ENCODE measurements at regions not wholly inside any gene's neighbourhood (a gene's known extent, or its start where the extent isn't known, plus 50 kb on each side); places are given as distances from the start of the nearest gene placed in this dataset.

GRCh38 chrX:39157006-39157405 is 355.7 kb downstream of the MID1IP1 start:
- Histone ChIP-seq H3K14ac (replicated peaks; ENCODE audit: low read depth, low read length) (no peak overlapping the region), H3K27ac (ENCODE audit: insufficient read depth, low read length) (no peak overlapping the region), H3K27me3 (ENCODE audit: control insufficient read depth, insufficient read depth, low read length) (peaks cover 12% of the 10 kb centered on the region), H3K56ac (ENCODE audit: extremely low read depth, insufficient read depth, low read length) (no peak overlapping the region), H3K18ac (ENCODE audit: low read depth, low read length) (no peak overlapping the region), H3K4me3 (ENCODE audit: insufficient read depth, low read depth, low read length) (no peak overlapping the region), H3K9me3 (ENCODE audit: control insufficient read depth, insufficient read depth, low read length) (no peaks in the 10 kb centered on the region), H3K23ac (ENCODE audit: low read depth, low read length) (no peak overlapping the region), H2BK20ac (ENCODE audit: low read depth, low read length) (no peak overlapping the region), H2AK5ac (ENCODE audit: low read depth, low read length) (no peak overlapping the region), H3K9me1 (ENCODE audit: insufficient read depth, low read length) (no peaks in the 10 kb centered on the region), H4K20me1 (ENCODE audit: insufficient read depth, low read length) (no peaks in the 10 kb centered on the region; the same call in 1 of the 2 replicates), H4K91ac (ENCODE audit: insufficient read depth, low read depth, low read length) (no peak overlapping the region), H3K4me1 (ENCODE audit: control insufficient read depth, insufficient read depth, low read length) (no peaks in the 10 kb centered on the region), H3K9ac (ENCODE audit: low read depth, low read length) (no peak overlapping the region), H4K8ac (ENCODE audit: low read depth in 2 of 2, low read length in 2 of 2) (no peak overlapping the region), H3K4ac (ENCODE audit: low read depth, low read length) (no peak overlapping the region), H3K36me3 (ENCODE audit: control insufficient read depth, insufficient read depth, low read length) (no peaks in the 10 kb centered on the region), H3K79me1 (ENCODE audit: low read depth in 1 of 2, low read length in 2 of 2) (no peaks in the 10 kb centered on the region), H2BK15ac (ENCODE audit: low read depth, low read length) (no peak overlapping the region), H4K5ac (ENCODE audit: low read depth, low read length) (no peak overlapping the region), H2BK120ac (ENCODE audit: low read depth, low read length) (no peak overlapping the region), H2AK9ac (replicated peaks; ENCODE audit: low read depth, low read length, poor library complexity) (no peak overlapping the region), H2AFZ (replicated peaks; ENCODE audit: low read length, poor library complexity) (no peak overlapping the region), H3K4me2 (ENCODE audit: low read depth, low read length) (no peak overlapping the region), H2BK5ac (ENCODE audit: low read depth, low read length, poor library complexity, severe bottlenecking) (no peak overlapping the region)
- no peak for DNase-seq
- in situ Hi-C loops (cut with MboI; ENCODE audit: low sequenced_read_pairs) (no loop called here), dilution Hi-C loops (cut with HindIII; ENCODE audit: low sequenced_read_pairs, unreplicated experiment) (no loop called here), intact Hi-C loops (cut with micrococcal nuclease) (no loop called here)
- ChIA-PET CTCF (no interaction called here), POLR2A (ENCODE audit: unreplicated experiment) (no interaction called here)
- ATAC-seq (ENCODE audit: low read depth) = no peak
- 39% methylated on average over 3 of the region's 5 CpGs; no CpG with 5 or more reads in 1 of the 2 experiments for WGBS, 2 experiments (ENCODE audit: extremely low coverage in 2 of 2, insufficient read length in 1 of 2)
- no TSS peak for BruUV-seq (replicated peaks)
- TF ChIP-seq POLR2A (IDR thresholded peaks at IDR 0.05; ENCODE audit: low read depth, low read length) (no peak), USF2 (IDR thresholded peaks at IDR 0.05; ENCODE audit: low read depth, low read length) (no peak), BHLHE40 (IDR thresholded peaks at IDR 0.05; ENCODE audit: low read depth, low read length) (no peak), RCOR1 (IDR thresholded peaks at IDR 0.05; ENCODE audit: insufficient replicate concordance, low read length) (no peak), CHD1 (IDR thresholded peaks at IDR 0.05; ENCODE audit: low read depth, low read length) (no peak), SMC3 (IDR thresholded peaks at IDR 0.05; ENCODE audit: low read depth, low read length) (no peak), NFE2L2 (IDR thresholded peaks at IDR 0.05; ENCODE audit: low read depth, low read length) (no peak), MAFK (IDR thresholded peaks at IDR 0.05; ENCODE audit: low read depth, low read length) (no peak), RAD21 (IDR thresholded peaks at IDR 0.05; ENCODE audit: low read length) (no peak), ELK1 (IDR thresholded peaks at IDR 0.05; ENCODE audit: borderline replicate concordance, low read depth, low read length) (no peak), FOS (IDR thresholded peaks at IDR 0.05; ENCODE audit: low read depth, low read length) (no peak), CEBPB (IDR thresholded peaks at IDR 0.05; ENCODE audit: low read depth, low read length) (no peak), CTCF (conservative IDR thresholded peaks at IDR 0.05; ENCODE audit: low read depth, low read length) (no peak), RFX5 (IDR thresholded peaks at IDR 0.05; ENCODE audit: low read depth, low read length) (no peak), MXI1 (IDR thresholded peaks at IDR 0.05; ENCODE audit: borderline replicate concordance, low read depth, low read length) (no peak), MAZ (IDR thresholded peaks at IDR 0.05; ENCODE audit: borderline replicate concordance, low read depth, low read length) (no peak)

Data from IMR-90 (cell line).